Ascending aorta (tissue), 2 donors: ENCODE measurements at regions not wholly inside any gene's neighbourhood (a gene's known extent, or its start where the extent isn't known, plus 50 kb on each side); places are given as distances from the start of the nearest gene placed in this dataset.

Experiments
- DNase-seq, 2 donors: peaks; one replicate each; pipeline ENCODE4 v3.0.0-alpha.2; 2019; ENCODE audit warnings: low spot score in 2 of 2
- H3K27ac ChIP-seq, 2 donors: fragments of 200-600 bp; sonication (generic); one replicate each; pipeline ENCODE4 v1.5.1; 2016 to 2017; ENCODE audit warnings: mild to moderate bottlenecking in 1 of 2
- H3K27me3 ChIP-seq: fragments of 200-600 bp; sonication (generic); one replicate; pipeline ENCODE4 v1.5.1; 2017
- H3K36me3 ChIP-seq, 2 donors: fragments of 200-600 bp; sonication (generic); one replicate each; pipeline ENCODE4 v1.5.1; 2016
- H3K4me1 ChIP-seq, 2 donors: fragments of 200-600 bp; sonication (generic); one replicate each; pipeline ENCODE4 v1.5.1; 2016 to 2017; ENCODE audit warnings: mild to moderate bottlenecking in 1 of 2
- H3K4me3 ChIP-seq, 2 donors: fragments of 200-600 bp; sonication (generic); one replicate each; pipeline ENCODE4 v1.5.1; 2016 to 2017; ENCODE audit warnings: mild to moderate bottlenecking in 1 of 2
- H3K9me3 ChIP-seq, 2 donors: fragments of 200-600 bp; sonication (generic); one replicate each; pipeline ENCODE4 v1.5.1; 2016
- intact Hi-C: fragments of 100-400 bp; cut with DNase I; formaldehyde crosslinking; loops from one replicate; pipeline ENCODE4 v1.15.1; 2023
- TF ChIP-seq, protein P1 (sequence below), 3 experiments: fragments of 200-600 bp in 2 of 3; fragments of 450-650 bp in 1 of 3; sonication (generic) in 2 of 3; IDR thresholded peaks; one replicate each; pipeline ENCODE4 v1.5.1; 2016 to 2019; ENCODE audit warnings: antibody characterized with exemption in 3 of 3, mild to moderate bottlenecking in 1 of 3, moderate library complexity in 1 of 3

DNA sequence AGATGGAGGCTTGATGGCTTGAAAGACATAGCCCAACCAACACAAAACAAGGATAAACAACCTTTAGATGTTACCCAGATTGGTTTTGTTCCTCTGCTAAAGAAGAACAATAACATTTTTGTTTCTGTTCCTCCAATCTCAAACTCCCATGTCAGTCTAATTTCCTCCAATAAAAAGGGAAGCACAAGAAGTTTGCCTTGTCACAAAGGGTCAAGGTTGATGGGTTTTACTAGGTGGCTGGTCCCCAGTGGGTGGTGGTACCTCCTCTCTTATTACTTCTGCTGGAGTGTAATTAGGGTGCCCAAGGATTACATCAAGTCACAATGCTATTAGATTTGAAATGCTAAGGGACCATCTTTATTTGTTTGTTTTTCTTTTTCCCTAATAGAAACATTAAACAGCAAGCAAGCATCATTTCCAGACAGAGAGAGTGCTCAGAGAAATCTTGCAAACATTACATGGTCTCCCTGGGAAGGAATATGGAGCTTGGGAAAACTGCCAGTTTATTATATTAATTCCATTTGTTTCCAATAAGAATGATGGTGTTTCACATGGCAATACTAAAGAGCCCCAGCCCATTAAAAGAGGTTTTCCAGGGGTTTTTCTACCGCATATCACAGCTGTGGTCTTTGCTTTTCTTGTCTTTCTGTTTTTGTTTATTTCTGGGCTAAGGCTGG lies 78.3 kb upstream of the AOAH start:
- TF ChIP-seq, protein P1, sequence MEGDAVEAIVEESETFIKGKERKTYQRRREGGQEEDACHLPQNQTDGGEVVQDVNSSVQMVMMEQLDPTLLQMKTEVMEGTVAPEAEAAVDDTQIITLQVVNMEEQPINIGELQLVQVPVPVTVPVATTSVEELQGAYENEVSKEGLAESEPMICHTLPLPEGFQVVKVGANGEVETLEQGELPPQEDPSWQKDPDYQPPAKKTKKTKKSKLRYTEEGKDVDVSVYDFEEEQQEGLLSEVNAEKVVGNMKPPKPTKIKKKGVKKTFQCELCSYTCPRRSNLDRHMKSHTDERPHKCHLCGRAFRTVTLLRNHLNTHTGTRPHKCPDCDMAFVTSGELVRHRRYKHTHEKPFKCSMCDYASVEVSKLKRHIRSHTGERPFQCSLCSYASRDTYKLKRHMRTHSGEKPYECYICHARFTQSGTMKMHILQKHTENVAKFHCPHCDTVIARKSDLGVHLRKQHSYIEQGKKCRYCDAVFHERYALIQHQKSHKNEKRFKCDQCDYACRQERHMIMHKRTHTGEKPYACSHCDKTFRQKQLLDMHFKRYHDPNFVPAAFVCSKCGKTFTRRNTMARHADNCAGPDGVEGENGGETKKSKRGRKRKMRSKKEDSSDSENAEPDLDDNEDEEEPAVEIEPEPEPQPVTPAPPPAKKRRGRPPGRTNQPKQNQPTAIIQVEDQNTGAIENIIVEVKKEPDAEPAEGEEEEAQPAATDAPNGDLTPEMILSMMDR (IDR thresholded peaks at IDR 0.05), result no peak
- no peaks in the 10 kb centered on the region for H3K4me1 ChIP-seq
- H3K4me3 ChIP-seq, result no peak overlapping the region
- intact Hi-C loops, result no loop called here
- no peak for DNase-seq
- H3K27me3 ChIP-seq, result no peaks in the 10 kb centered on the region
- no peak overlapping the region for H3K27ac ChIP-seq
- H3K36me3 ChIP-seq, result no peaks in the 10 kb centered on the region
- no peaks in the 10 kb centered on the region for H3K9me3 ChIP-seq

DNA sequence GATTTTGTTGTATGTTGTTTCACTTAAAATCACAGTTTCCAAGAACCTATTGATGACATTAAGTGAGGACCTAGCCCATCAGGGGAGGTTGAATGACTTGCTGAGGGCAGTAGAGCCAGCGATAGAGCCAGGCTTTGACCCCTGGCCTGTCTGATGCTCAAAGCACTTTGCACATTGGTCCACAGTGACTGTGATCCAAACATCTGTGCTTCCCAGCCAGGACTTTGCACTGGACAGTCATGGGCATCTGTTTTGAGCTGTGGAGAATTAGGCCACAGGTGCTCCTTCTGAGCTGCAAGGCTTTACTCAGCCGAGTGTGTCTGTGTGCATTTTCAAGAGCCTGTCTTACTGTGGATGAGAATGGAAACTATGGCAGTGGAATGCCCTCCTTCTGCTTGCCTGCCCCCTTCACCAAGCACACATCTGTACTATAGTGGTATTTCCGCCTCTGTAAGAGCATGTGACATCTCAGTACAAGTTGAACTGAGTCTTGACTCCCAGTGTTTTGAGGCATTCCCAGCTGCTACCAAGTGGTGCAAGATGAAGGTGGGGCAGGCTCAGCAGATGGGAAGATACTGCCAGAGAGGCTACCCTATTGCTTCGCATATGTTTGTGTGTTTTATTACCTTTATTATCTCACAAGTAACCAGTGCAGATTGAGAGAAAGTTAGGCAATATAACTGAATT lies 72.7 kb upstream of the AOAH start:
- Histone ChIP-seq H3K9me3 (no peaks in the 10 kb centered on the region), H3K36me3 (no peaks in the 10 kb centered on the region), H3K27ac (no peak overlapping the region), H3K27me3 (no peaks in the 10 kb centered on the region), H3K4me1 (no peaks in the 10 kb centered on the region), H3K4me3 (no peak overlapping the region)
- intact Hi-C loops, result no loop called here
- no peak for DNase-seq
- TF ChIP-seq, protein P1 (IDR thresholded peaks at IDR 0.05), result no peak

DNA sequence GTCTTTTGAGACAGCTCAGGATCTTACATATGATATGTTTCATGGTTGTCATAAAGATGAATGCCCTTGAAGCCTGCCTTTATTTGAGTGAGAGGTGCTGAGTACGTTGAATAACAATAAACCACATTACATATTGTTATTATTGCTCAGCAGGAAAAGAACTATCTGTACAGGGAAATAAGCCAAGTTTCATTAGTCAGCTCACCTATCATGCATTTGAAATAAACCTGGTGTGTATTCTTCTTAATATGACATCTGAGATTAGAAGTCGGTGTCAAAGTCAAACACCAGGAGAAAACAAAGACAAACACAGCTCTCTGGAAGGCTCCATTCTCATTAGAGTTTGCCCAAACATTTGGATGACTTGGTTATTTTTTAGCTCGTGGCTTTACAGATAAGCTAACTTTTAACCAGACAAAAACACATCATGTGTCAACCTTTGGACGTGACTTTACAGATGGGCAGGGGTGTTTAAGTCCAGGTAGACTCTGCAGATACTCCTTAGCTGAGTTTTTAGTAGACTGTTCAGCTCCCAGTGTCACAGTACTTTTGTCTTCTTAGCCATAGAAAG lies 71.2 kb upstream of the AOAH start:
- H3K36me3 ChIP-seq, result no peaks in the 10 kb centered on the region
- no peaks in the 10 kb centered on the region for H3K27me3 ChIP-seq
- intact Hi-C loops, result no loop called here
- no peak overlapping the region for H3K27ac ChIP-seq
- H3K4me1 ChIP-seq, result no peaks in the 10 kb centered on the region
- no peak for DNase-seq
- H3K4me3 ChIP-seq, result no peak overlapping the region
- TF ChIP-seq, protein P1 (IDR thresholded peaks at IDR 0.05), result no peak
- H3K9me3 ChIP-seq, result no peaks in the 10 kb centered on the region

DNA sequence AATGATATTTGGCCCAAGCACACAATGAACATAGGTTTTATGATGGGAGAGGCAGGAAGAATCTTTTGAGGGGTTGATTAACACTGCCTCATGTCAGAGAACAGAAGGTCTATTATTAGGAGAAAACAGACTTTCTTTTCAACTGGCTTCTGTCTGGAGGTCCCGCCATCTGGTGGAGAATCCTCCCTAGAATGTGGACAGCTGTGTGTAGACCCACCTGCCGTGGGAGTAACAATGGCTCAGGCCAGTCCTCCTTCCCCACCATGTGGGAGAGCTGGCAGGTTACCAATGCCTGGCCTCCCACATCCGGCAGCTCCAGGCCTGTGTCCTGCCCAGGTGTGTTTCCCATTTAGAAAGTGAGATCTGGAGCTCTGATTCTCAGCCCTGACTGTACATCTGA lies 70.4 kb upstream of the AOAH start:
- intact Hi-C loops, result no loop called here
- H3K9me3 ChIP-seq, result no peaks in the 10 kb centered on the region
- H3K4me1 ChIP-seq, result no peaks in the 10 kb centered on the region
- TF ChIP-seq, protein P1 (IDR thresholded peaks at IDR 0.05), result no peak
- no peak overlapping the region for H3K4me3 ChIP-seq
- no peaks in the 10 kb centered on the region for H3K27me3 ChIP-seq
- no peaks in the 10 kb centered on the region for H3K36me3 ChIP-seq
- H3K27ac ChIP-seq, result no peak overlapping the region
- DNase-seq, result no peak

DNA sequence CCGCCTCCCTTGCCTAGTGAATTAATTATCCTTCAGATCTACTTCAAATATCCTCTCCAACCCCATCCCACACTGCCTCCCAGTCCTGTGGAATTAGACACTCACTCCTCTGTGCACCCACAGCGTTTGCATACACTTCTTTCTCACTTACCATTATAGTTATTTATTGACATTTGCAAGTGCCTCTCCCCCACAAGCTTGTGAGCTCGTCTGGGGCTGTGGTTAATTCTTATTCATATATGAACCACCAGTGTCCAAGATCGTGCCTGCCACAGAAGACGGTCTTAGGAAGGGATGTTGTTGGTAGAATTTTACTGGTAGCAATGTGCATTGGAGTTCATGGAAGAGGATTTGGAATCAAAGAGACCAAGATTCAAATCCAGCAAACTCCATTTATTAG lies 68.1 kb upstream of the AOAH start:
- Histone ChIP-seq H3K27ac (no peak overlapping the region), H3K27me3 (no peaks in the 10 kb centered on the region), H3K4me1 (no peaks in the 10 kb centered on the region), H3K9me3 (no peaks in the 10 kb centered on the region), H3K36me3 (no peaks in the 10 kb centered on the region), H3K4me3 (no peak overlapping the region)
- TF ChIP-seq, protein P1 (IDR thresholded peaks at IDR 0.05), result no peak
- intact Hi-C loops, result no loop called here
- DNase-seq, result no peak
